OCI-LY7 (cell line): ENCODE measurements at regions not wholly inside any gene's neighbourhood (a gene's known extent, or its start where the extent isn't known, plus 50 kb on each side); places are given as distances from the start of the nearest gene placed in this dataset.

ENCODE experiments used
- CTCF ChIP-seq: fragments of 200-600 bp; sonication (generic); conservative IDR thresholded peaks from 2 replicates; pipeline ENCODE4 v1.5.1; 2014; ENCODE audit warnings: mild to moderate bottlenecking, antibody characterized with exemption, low read length, moderate library complexity, mixed read lengths
- EZH2phosphoT487 ChIP-seq: fragments of 200-600 bp; sonication (generic); IDR thresholded peaks from 2 replicates; pipeline ENCODE4 v1.6.1; 2018; ENCODE audit warnings: low read depth, borderline replicate concordance, mild to moderate bottlenecking, mixed run types, antibody characterized with exemption, low read length, moderate library complexity, mixed read lengths

GRCh38 chr3:83096-83495 lies 113.5 kb upstream of the CHL1 start:
- TF ChIP-seq CTCF = no peak
- TF ChIP-seq EZH2phosphoT487 = no peak
